GM23248 (cell line): ENCODE measurements at regions not wholly inside any gene's neighbourhood (a gene's known extent, or its start where the extent isn't known, plus 50 kb on each side); places are given as distances from the start of the nearest gene placed in this dataset.

Experiments
- DNase-seq: peaks from one replicate; pipeline ENCODE4 v3.0.0-alpha.2; 2015
- H2AFZ ChIP-seq: fragments of 200-600 bp; sonication (generic); 2 replicates; pipeline ENCODE4 v1.6.1; 2016; ENCODE audit warnings: antibody characterized with exemption
- H3F3A ChIP-seq: fragments of 200-600 bp; sonication (generic); 2 replicates; pipeline ENCODE4 v1.6.1; 2016; ENCODE audit warnings: mild to moderate bottlenecking, antibody characterized with exemption, mixed run types; ENCODE audit not compliant: insufficient read depth
- H3K27ac ChIP-seq: fragments of 200-600 bp; sonication (generic); 2 replicates; pipeline ENCODE4 v1.5.1; 2016; ENCODE audit warnings: mild to moderate bottlenecking
- H3K27me3 ChIP-seq: fragments of 200-600 bp; sonication (generic); replicated peaks from 2 replicates; pipeline ENCODE4 v1.6.1; 2016; ENCODE audit warnings: mild to moderate bottlenecking; ENCODE audit not compliant: insufficient read depth
- H3K36me3 ChIP-seq: fragments of 200-600 bp; sonication (generic); 2 replicates; pipeline ENCODE4 v1.6.1; 2016; ENCODE audit warnings: low read depth, mild to moderate bottlenecking
- H3K4me1 ChIP-seq: fragments of 200-600 bp; sonication (generic); 2 replicates; pipeline ENCODE4 v1.6.1; 2016; ENCODE audit warnings: mild to moderate bottlenecking; ENCODE audit not compliant: insufficient read depth
- H3K4me2 ChIP-seq: fragments of 200-600 bp; sonication (generic); one replicate; pipeline ENCODE4 v1.6.1; 2016; ENCODE audit warnings: mild to moderate bottlenecking; ENCODE audit not compliant: unreplicated experiment
- H3K4me3 ChIP-seq: fragments of 200-600 bp; sonication (generic); 2 replicates; pipeline ENCODE4 v1.5.1; 2016; ENCODE audit warnings: mild to moderate bottlenecking
- H3K79me2 ChIP-seq: fragments of 200-600 bp; sonication (generic); 2 replicates; pipeline ENCODE4 v1.6.1; 2016; ENCODE audit warnings: mild to moderate bottlenecking; ENCODE audit not compliant: insufficient read depth
- H3K9ac ChIP-seq: fragments of 200-600 bp; sonication (generic); 2 replicates; pipeline ENCODE4 v1.6.1; 2016; ENCODE audit warnings: mild to moderate bottlenecking
- H3K9me2 ChIP-seq: fragments of 200-600 bp; sonication (generic); 2 replicates; pipeline ENCODE4 v1.6.1; 2016; ENCODE audit warnings: mixed run types, mild to moderate bottlenecking, moderate library complexity; ENCODE audit not compliant: insufficient read depth
- H3K9me3 ChIP-seq: fragments of 200-600 bp; sonication (generic); one replicate; pipeline ENCODE4 v1.6.1; 2017; ENCODE audit warnings: low read depth
- H4K20me1 ChIP-seq: fragments of 200-600 bp; sonication (generic); 2 replicates; pipeline ENCODE4 v1.6.0; 2016; ENCODE audit not compliant: insufficient read depth
- EZH2 ChIP-seq: fragments of 200-600 bp; sonication (generic); IDR thresholded peaks from 2 replicates; pipeline ENCODE4 v1.6.1; 2018; ENCODE audit warnings: antibody characterized with exemption, mild to moderate bottlenecking; ENCODE audit not compliant: insufficient read depth, poor library complexity, severe bottlenecking
- EZH2phosphoT487 ChIP-seq: fragments of 200-600 bp; sonication (generic); IDR thresholded peaks from 2 replicates; pipeline ENCODE4 v1.6.1; 2018; ENCODE audit warnings: antibody characterized with exemption, moderate library complexity, mild to moderate bottlenecking, low read depth; ENCODE audit not compliant: insufficient read depth
- WGBS, 2 experiments: methylation state at CpG; one replicate each; pipeline ENCODE4 v1.1.6; 2015 to 2017; ENCODE audit warnings: low lambda C conversion rate in 2 of 2, low coverage in 1 of 2; ENCODE audit errors: missing lambda C conversion rate in 2 of 2; 5-methylcytosine and 5-hydroxymethylcytosine counted together
- in situ Hi-C: fragments of 300-500 bp; cut with MboI; formaldehyde crosslinking; loops from 2 replicates; pipeline ENCODE4 v1.15.0; 2020

GRCh38 chr10:53135213-53135896 lies 362.8 kb upstream of the MBL2 start:
- Histone ChIP-seq H3F3A (0 out of 2 replicates have a peak, but pooled peaks cover 5% of the 10 kb centered on the region), H3K4me1 (no peaks in the 10 kb centered on the region), H3K27ac (no peak overlapping the region), H3K9ac (no peak overlapping the region), H3K27me3 (no peaks in the 10 kb centered on the region), H2AFZ (no peak overlapping the region), H3K9me3 (no peaks in the 10 kb centered on the region), H4K20me1 (no peaks in the 10 kb centered on the region), H3K79me2 (no peaks in the 10 kb centered on the region), H3K9me2 (no peaks in the 10 kb centered on the region), H3K4me2 (no peak overlapping the region), H3K36me3 (no peaks in the 10 kb centered on the region), H3K4me3 (no peak overlapping the region)
- no peak for DNase-seq
- in situ Hi-C loops, result no loop called here
- no peak for TF ChIP-seq EZH2phosphoT487
- TF ChIP-seq EZH2, result no peak
- WGBS, 2 experiments, result 18 to 24% methylated on average over 2 of the region's 2 CpGs

GRCh38 chr10:53134050-53134449 lies 361.5 kb upstream of the MBL2 start:
- Histone ChIP-seq H2AFZ (no peak overlapping the region), H3K9ac (no peak overlapping the region), H3K36me3 (no peaks in the 10 kb centered on the region), H3K4me2 (no peak overlapping the region), H3K79me2 (no peaks in the 10 kb centered on the region), H3K4me3 (no peak overlapping the region), H3K27me3 (no peaks in the 10 kb centered on the region), H3F3A (no peaks in the 10 kb centered on the region), H3K9me3 (no peaks in the 10 kb centered on the region), H3K27ac (no peak overlapping the region), H3K9me2 (no peaks in the 10 kb centered on the region), H4K20me1 (no peaks in the 10 kb centered on the region), H3K4me1 (no peaks in the 10 kb centered on the region)
- WGBS, 2 experiments, result 11 to 17% methylated on average over 4 of the region's 4 CpGs
- in situ Hi-C loops, result no loop called here
- no peak for DNase-seq
- TF ChIP-seq EZH2 (no peak), EZH2phosphoT487 (no peak)

- H3K9ac ChIP-seq, result no peak overlapping the region
- H4K20me1 ChIP-seq, result no peaks in the 10 kb centered on the region
- H3K36me3 ChIP-seq, result no peaks in the 10 kb centered on the region
- H3K9me3 ChIP-seq, result no peaks in the 10 kb centered on the region
- in situ Hi-C loops, result no loop called here
- H3K27ac ChIP-seq, result no peak overlapping the region
- H2AFZ ChIP-seq, result no peak overlapping the region
- H3K4me2 ChIP-seq, result no peak overlapping the region
- H3F3A ChIP-seq, result no peaks in the 10 kb centered on the region
- H3K4me1 ChIP-seq, result no peaks in the 10 kb centered on the region
- H3K27me3 ChIP-seq, result no peaks in the 10 kb centered on the region
- H3K4me3 ChIP-seq, result no peak overlapping the region
- TF ChIP-seq EZH2phosphoT487 (no peak), EZH2 (no peak)
- no peak for DNase-seq
- H3K9me2 ChIP-seq, result no peaks in the 10 kb centered on the region
- no peaks in the 10 kb centered on the region for H3K79me2 ChIP-seq
Measured at GRCh38 chr10:53130337-53130736, 357.8 kb upstream of the MBL2 start.

- no peak for DNase-seq
Measured at GRCh38 chr10:53127686-53128085, 355.1 kb upstream of the MBL2 start.

GRCh38 chr10:53123311-53123710 lies 350.7 kb upstream of the MBL2 start:
- WGBS, 2 experiments, result 25 to 26% methylated on average over 4 of the region's 4 CpGs
- no peak for TF ChIP-seq EZH2
- no peak for TF ChIP-seq EZH2phosphoT487
- H3K4me1 ChIP-seq, result no peaks in the 10 kb centered on the region
- H4K20me1 ChIP-seq, result no peaks in the 10 kb centered on the region
- no peak overlapping the region for H3K9ac ChIP-seq
- no peaks in the 10 kb centered on the region for H3K36me3 ChIP-seq
- no peaks in the 10 kb centered on the region for H3K79me2 ChIP-seq
- H3K27ac ChIP-seq, result no peak overlapping the region
- no peak for DNase-seq
- in situ Hi-C loops, result no loop called here
- no peaks in the 10 kb centered on the region for H3K27me3 ChIP-seq
- no peak overlapping the region for H2AFZ ChIP-seq
- no peaks in the 10 kb centered on the region for H3F3A ChIP-seq
- no peaks in the 10 kb centered on the region for H3K9me2 ChIP-seq
- H3K9me3 ChIP-seq, result no peaks in the 10 kb centered on the region
- H3K4me2 ChIP-seq, result no peak overlapping the region
- H3K4me3 ChIP-seq, result no peak overlapping the region

More at GRCh38 chr10:53127686-53128085, 355.1 kb upstream of the MBL2 start:
- H3K4me3 ChIP-seq, result no peak overlapping the region
- in situ Hi-C loops, result no loop called here
- H3K9me2 ChIP-seq, result no peaks in the 10 kb centered on the region
- no peaks in the 10 kb centered on the region for H3K9me3 ChIP-seq
- no peaks in the 10 kb centered on the region for H4K20me1 ChIP-seq
- H3K79me2 ChIP-seq, result no peaks in the 10 kb centered on the region
- H3F3A ChIP-seq, result no peaks in the 10 kb centered on the region
- TF ChIP-seq EZH2 (no peak), EZH2phosphoT487 (no peak)
- H3K4me1 ChIP-seq, result no peaks in the 10 kb centered on the region
- 6 to 15% methylated on average over 4 of the region's 4 CpGs for WGBS, 2 experiments
- H2AFZ ChIP-seq, result no peak overlapping the region
- no peak overlapping the region for H3K4me2 ChIP-seq
- H3K27me3 ChIP-seq, result no peaks in the 10 kb centered on the region
- H3K27ac ChIP-seq, result no peak overlapping the region
- no peaks in the 10 kb centered on the region for H3K36me3 ChIP-seq
- H3K9ac ChIP-seq, result no peak overlapping the region
